H9 (cell line): ENCODE measurements at regions not wholly inside any gene's neighbourhood (a gene's known extent, or its start where the extent isn't known, plus 50 kb on each side); places are given as distances from the start of the nearest gene placed in this dataset.

Experiments used
- DNase-seq: peaks from one replicate; pipeline ENCODE4 v3.0.0-alpha.2; 2017
- H2AFZ ChIP-seq: one replicate; pipeline ENCODE4 v1.6.1; 2013; ENCODE audit warnings: mild to moderate bottlenecking, low read length, control low read depth, moderate library complexity
- H2AK5ac ChIP-seq: 2 replicates; pipeline ENCODE4 v1.6.1; 2013; ENCODE audit warnings: low read length, control low read depth, mixed read lengths; ENCODE audit not compliant: insufficient read length
- H2BK120ac ChIP-seq: one replicate; pipeline ENCODE4 v1.6.1; 2013; ENCODE audit warnings: low read depth, mild to moderate bottlenecking, low read length, control low read depth, inconsistent platforms; ENCODE audit not compliant: poor library complexity, severe bottlenecking
- H2BK12ac ChIP-seq: 2 replicates; pipeline ENCODE4 v1.6.1; 2013; ENCODE audit warnings: low read length, control low read depth, mixed read lengths, low read depth; ENCODE audit not compliant: insufficient read length
- H2BK15ac ChIP-seq: 2 replicates; pipeline ENCODE4 v1.6.1; 2013; ENCODE audit warnings: low read depth, low read length, control low read depth
- H2BK20ac ChIP-seq: one replicate; pipeline ENCODE4 v1.6.1; 2013; ENCODE audit warnings: low read depth, mild to moderate bottlenecking, low read length, control low read depth, inconsistent platforms; ENCODE audit not compliant: poor library complexity, severe bottlenecking
- H2BK5ac ChIP-seq: 2 replicates; pipeline ENCODE4 v1.6.1; 2013; ENCODE audit warnings: low read length, control low read depth, mixed read lengths; ENCODE audit not compliant: insufficient read length
- H3K14ac ChIP-seq: 2 replicates; pipeline ENCODE4 v1.6.1; 2013; ENCODE audit warnings: low read length, control low read depth; ENCODE audit not compliant: insufficient read depth
- H3K18ac ChIP-seq: 2 replicates; pipeline ENCODE4 v1.6.1; 2013; ENCODE audit warnings: low read depth, mild to moderate bottlenecking, mixed read lengths, low read length, control low read depth; ENCODE audit not compliant: insufficient read length
- H3K23ac ChIP-seq: 2 replicates; pipeline ENCODE4 v1.6.1; 2013; ENCODE audit warnings: low read length, control low read depth, mixed read lengths, low read depth; ENCODE audit not compliant: insufficient read length
- H3K23me2 ChIP-seq: 2 replicates; pipeline ENCODE4 v1.6.1; 2013; ENCODE audit warnings: low read depth, mild to moderate bottlenecking, mixed read lengths, low read length, control low read depth; ENCODE audit not compliant: insufficient read length, poor library complexity, severe bottlenecking
- H3K27ac ChIP-seq: 2 replicates; pipeline ENCODE4 v1.5.1; 2013; ENCODE audit warnings: low read length, control low read depth, mixed read lengths, low read depth; ENCODE audit not compliant: insufficient read length
- H3K27me3 ChIP-seq: 2 replicates; pipeline ENCODE4 v1.6.1; 2013; ENCODE audit warnings: low read length, control low read depth, inconsistent platforms; ENCODE audit not compliant: insufficient read depth
- H3K4ac ChIP-seq: 2 replicates; pipeline ENCODE4 v1.6.1; 2013; ENCODE audit warnings: low read depth, mild to moderate bottlenecking, control low read depth, inconsistent platforms, low read length, moderate library complexity
- H3K4me1 ChIP-seq: 2 replicates; pipeline ENCODE4 v1.6.1; 2013; ENCODE audit warnings: low read length, control low read depth, inconsistent platforms; ENCODE audit not compliant: insufficient read depth
- H3K4me2 ChIP-seq: 2 replicates; pipeline ENCODE4 v1.6.1; 2013; ENCODE audit warnings: low read length, control low read depth, mixed read lengths; ENCODE audit not compliant: insufficient read length, insufficient read depth
- H3K56ac ChIP-seq: 2 replicates; pipeline ENCODE4 v1.6.1; 2013; ENCODE audit warnings: low read depth, mild to moderate bottlenecking, mixed read lengths, low read length, control low read depth; ENCODE audit not compliant: insufficient read length
- H3K79me1 ChIP-seq: 2 replicates; pipeline ENCODE4 v1.6.1; 2013; ENCODE audit warnings: low read depth, mild to moderate bottlenecking, moderate library complexity, low read length, control low read depth, inconsistent platforms; ENCODE audit not compliant: insufficient read depth, poor library complexity, severe bottlenecking
- H3K79me2 ChIP-seq: 2 replicates; pipeline ENCODE4 v1.6.1; 2013; ENCODE audit warnings: low read length, control low read depth, inconsistent platforms; ENCODE audit not compliant: insufficient read depth
- H3K9ac ChIP-seq: 2 replicates; pipeline ENCODE4 v1.6.1; 2013; ENCODE audit warnings: low read length, control low read depth, mixed read lengths; ENCODE audit not compliant: insufficient read length; ENCODE audit errors: extremely low read depth
- H3K9me3 ChIP-seq: one replicate; pipeline ENCODE4 v1.6.1; 2013; ENCODE audit warnings: low read depth, low read length, inconsistent platforms; ENCODE audit not compliant: control insufficient read depth
- H3T11ph ChIP-seq: one replicate; pipeline ENCODE4 v1.6.1; 2013; ENCODE audit warnings: mild to moderate bottlenecking, low read length, control low read depth, inconsistent platforms
- H4K20me1 ChIP-seq: one replicate; pipeline ENCODE4 v1.6.1; 2013; ENCODE audit not compliant: control insufficient read depth, insufficient read length, insufficient read depth
- H4K5ac ChIP-seq: 2 replicates; pipeline ENCODE4 v1.6.1; 2013; ENCODE audit warnings: low read depth, mild to moderate bottlenecking, mixed read lengths, low read length, control low read depth; ENCODE audit not compliant: insufficient read length
- H4K8ac ChIP-seq: replicated peaks from 2 replicates; pipeline ENCODE4 v1.6.1; 2013; ENCODE audit warnings: low read length, control low read depth, mixed read lengths, low read depth; ENCODE audit not compliant: insufficient read length
- H4K91ac ChIP-seq: 2 replicates; pipeline ENCODE4 v1.6.1; 2013; ENCODE audit warnings: low read depth, mild to moderate bottlenecking, moderate library complexity, mixed read lengths, low read length, control low read depth; ENCODE audit not compliant: insufficient read length
- H3K27ac Mint-ChIP-seq, 3 experiments: 2 replicates in 2 of 3; 3 replicates in 1 of 3; pipeline ENCODE4 v1.8.0; 2020 to 2021; ENCODE audit warnings: mixed read lengths in 3 of 3, mild to moderate bottlenecking in 1 of 3, moderate library complexity in 1 of 3
- H3K27me3 Mint-ChIP-seq: 2 replicates; pipeline ENCODE4 v1.8.0; 2021; ENCODE audit warnings: low read depth, mild to moderate bottlenecking, moderate library complexity, mixed read lengths
- H3K36me3 Mint-ChIP-seq, 3 experiments: 2 replicates in 2 of 3; 3 replicates in 1 of 3; pipeline ENCODE4 v1.8.0; 2020 to 2021; ENCODE audit warnings: low read depth in 3 of 3, mixed read lengths in 3 of 3; ENCODE audit not compliant: insufficient read depth in 1 of 3
- H3K4me1 Mint-ChIP-seq, 2 experiments: 2 replicates each; pipeline ENCODE4 v1.8.0; 2020; ENCODE audit warnings: mixed read lengths in 2 of 2
- H3K4me3 Mint-ChIP-seq, 2 experiments: 2 replicates in 1 of 2; 3 replicates in 1 of 2; pipeline ENCODE4 v1.8.0; 2020 to 2021; ENCODE audit warnings: mild to moderate bottlenecking in 2 of 2, mixed read lengths in 2 of 2, moderate library complexity in 1 of 2
- H3K9me3 Mint-ChIP-seq, 2 experiments: 2 replicates in 1 of 2; 3 replicates in 1 of 2; pipeline ENCODE4 v1.8.0; 2020; ENCODE audit warnings: mild to moderate bottlenecking in 2 of 2, mixed read lengths in 2 of 2, moderate library complexity in 1 of 2
- WGBS: extraction: QIAGEN DNeasy Blood & Tissue Kit; methylation state at CpG from one replicate; pipeline ENCODE4 v1.1.7; 2013; ENCODE audit warnings: missing lambda C conversion rate, low lambda C conversion rate, mixed read lengths; ENCODE audit not compliant: insufficient read length; ENCODE audit errors: extremely low coverage; 5-methylcytosine and 5-hydroxymethylcytosine counted together
- TF ChIP-seq, protein P1 (sequence below): fragments of 200-600 bp; sonication (generic); conservative IDR thresholded peaks from 3 replicates; pipeline ENCODE4 v1.8.0; 2021; ENCODE audit warnings: antibody characterized with exemption, mild to moderate bottlenecking

DNA sequence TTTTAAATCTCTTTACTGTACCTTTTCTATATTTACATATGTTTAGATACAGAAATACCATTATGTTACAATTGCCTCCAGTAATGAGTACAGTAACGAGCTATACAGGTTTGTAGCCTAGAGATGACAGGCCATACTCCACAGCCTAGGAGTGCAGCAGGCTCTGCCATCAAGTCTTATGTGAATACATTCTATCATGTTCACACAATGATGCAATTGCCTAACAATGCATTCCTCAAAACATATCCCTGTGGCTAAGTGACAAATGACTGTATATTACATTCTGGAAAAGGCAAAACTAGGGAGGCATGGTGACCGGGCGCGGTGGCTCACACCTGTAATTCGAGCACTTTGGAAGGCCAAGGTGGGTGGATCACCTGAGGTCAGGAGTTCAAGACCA is 192.4 kb upstream of the IGF1R start:
- Histone ChIP-seq H3K4ac (no peak overlapping the region), H3K23ac (no peak overlapping the region), H4K20me1 (no peaks in the 10 kb centered on the region), H2BK20ac (no peak overlapping the region), H3K56ac (no peak overlapping the region), H3K4me2 (no peak overlapping the region), H3K18ac (no peak overlapping the region), H2BK120ac (no peak overlapping the region), H2BK12ac (no peak overlapping the region), H4K91ac (no peak overlapping the region), H2BK5ac (no peak overlapping the region), H3K9me3 (no peaks in the 10 kb centered on the region), H4K8ac (no peak overlapping the region), H3K79me1 (no peaks in the 10 kb centered on the region), H3K27me3 (no peaks in the 10 kb centered on the region), H3T11ph (no peak overlapping the region), H2AK5ac (no peak overlapping the region), H3K27ac (no peak overlapping the region), H3K23me2 (no peaks in the 10 kb centered on the region), H3K9ac (no peak overlapping the region), H3K79me2 (no peaks in the 10 kb centered on the region), H2AFZ (no peak overlapping the region), H3K4me1 (no peaks in the 10 kb centered on the region), H2BK15ac (no peak overlapping the region), H4K5ac (no peak overlapping the region), H3K14ac (no peak overlapping the region)
- Mint-ChIP-seq H3K27ac (no peak overlapping the region), H3K9me3 (peaks cover 8 to 10% of the 10 kb centered on the region in 2 experiments; a peak in 3 of 5 replicates), H3K27me3 (peaks cover 13% of the 10 kb centered on the region), H3K36me3 (peaks cover 0 to 2% (median 0%) of the 10 kb centered on the region in 3 experiments; a peak in 2 of 7 replicates), H3K4me3 (no peak overlapping the region), H3K4me1 (peaks cover 5 to 7% of the 10 kb centered on the region in 2 experiments; a peak in 3 of 4 replicates)
- TF ChIP-seq, protein P1, sequence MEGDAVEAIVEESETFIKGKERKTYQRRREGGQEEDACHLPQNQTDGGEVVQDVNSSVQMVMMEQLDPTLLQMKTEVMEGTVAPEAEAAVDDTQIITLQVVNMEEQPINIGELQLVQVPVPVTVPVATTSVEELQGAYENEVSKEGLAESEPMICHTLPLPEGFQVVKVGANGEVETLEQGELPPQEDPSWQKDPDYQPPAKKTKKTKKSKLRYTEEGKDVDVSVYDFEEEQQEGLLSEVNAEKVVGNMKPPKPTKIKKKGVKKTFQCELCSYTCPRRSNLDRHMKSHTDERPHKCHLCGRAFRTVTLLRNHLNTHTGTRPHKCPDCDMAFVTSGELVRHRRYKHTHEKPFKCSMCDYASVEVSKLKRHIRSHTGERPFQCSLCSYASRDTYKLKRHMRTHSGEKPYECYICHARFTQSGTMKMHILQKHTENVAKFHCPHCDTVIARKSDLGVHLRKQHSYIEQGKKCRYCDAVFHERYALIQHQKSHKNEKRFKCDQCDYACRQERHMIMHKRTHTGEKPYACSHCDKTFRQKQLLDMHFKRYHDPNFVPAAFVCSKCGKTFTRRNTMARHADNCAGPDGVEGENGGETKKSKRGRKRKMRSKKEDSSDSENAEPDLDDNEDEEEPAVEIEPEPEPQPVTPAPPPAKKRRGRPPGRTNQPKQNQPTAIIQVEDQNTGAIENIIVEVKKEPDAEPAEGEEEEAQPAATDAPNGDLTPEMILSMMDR = no peak
- DNase-seq = no peak
- no CpG with 5 or more reads among the region's 5 CpGs for WGBS
